ENCODE measurements at regions not wholly inside any gene's neighbourhood (a gene's known extent, or its start where the extent isn't known, plus 50 kb on each side); places are given as distances from the start of the nearest gene placed in this dataset.
"Not testable (repeated sequence)": the region's sequence is repeated elsewhere in the genome, so short reads cannot be mapped to it uniquely, and the experiment has no call there.

- H3K4me3 ChIP-seq (ENCODE audit: low read depth, low read length): no peak overlapping the region
- TF ChIP-seq CTCF (IDR thresholded peaks at IDR 0.05; ENCODE audit: borderline replicate concordance, insufficient read depth, low read depth, low read length): no peak
Observed at GRCh38 chr6:67882436-67883311, 752.4 kb upstream of the ADGRB3 start.

- no peak for TF ChIP-seq CTCF (IDR thresholded peaks at IDR 0.05; ENCODE audit: borderline replicate concordance, insufficient read depth, low read depth, low read length)
Observed at GRCh38 chr6:67881706-67882065, 753.4 kb upstream of the ADGRB3 start.

DNA sequence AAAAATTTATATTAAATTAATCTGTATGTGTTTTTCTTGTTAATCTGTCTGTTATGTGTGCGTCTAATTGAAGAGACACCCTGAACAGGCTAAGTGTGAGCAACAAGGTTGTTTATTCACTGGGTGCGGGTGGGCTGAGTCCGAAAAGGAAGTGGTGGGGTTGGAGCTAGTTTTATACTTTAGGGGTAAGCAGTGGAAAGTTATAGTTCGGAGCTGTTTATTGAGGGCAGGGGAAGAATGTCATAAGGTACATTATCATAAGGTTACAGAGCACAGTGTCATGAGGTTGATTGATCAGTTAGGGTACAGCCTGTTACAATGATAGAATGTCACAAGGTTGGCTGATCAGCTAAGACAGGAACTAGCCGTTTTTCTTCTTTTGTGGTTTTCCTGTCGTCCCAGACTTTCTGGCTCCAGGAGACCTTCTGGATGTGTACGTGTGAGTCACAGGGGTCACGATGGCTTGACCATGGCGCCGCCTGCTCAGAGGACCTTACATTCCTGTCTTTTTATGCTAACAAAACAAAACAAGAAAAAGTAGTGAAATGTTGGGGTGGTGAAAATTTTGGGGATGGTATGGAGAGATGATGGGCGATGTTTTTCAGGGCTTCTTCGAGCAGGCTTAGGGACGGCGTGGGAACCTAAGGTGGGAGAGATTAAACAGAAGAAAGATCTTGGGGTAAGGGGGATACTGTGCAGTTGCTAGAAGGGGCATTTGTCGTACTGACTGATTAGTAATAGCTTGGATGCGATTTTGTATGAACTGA, 754.0 kb upstream of the ADGRB3 start:
- H3K4me3 ChIP-seq (ENCODE audit: low read depth, low read length): no peak overlapping the region
- no peak for TF ChIP-seq CTCF (IDR thresholded peaks at IDR 0.05; ENCODE audit: borderline replicate concordance, insufficient read depth, low read depth, low read length)

More at GRCh38 chr6:67881706-67882065, 753.4 kb upstream of the ADGRB3 start:
- H3K4me3 ChIP-seq (ENCODE audit: low read depth, low read length): no peak overlapping the region

DNA sequence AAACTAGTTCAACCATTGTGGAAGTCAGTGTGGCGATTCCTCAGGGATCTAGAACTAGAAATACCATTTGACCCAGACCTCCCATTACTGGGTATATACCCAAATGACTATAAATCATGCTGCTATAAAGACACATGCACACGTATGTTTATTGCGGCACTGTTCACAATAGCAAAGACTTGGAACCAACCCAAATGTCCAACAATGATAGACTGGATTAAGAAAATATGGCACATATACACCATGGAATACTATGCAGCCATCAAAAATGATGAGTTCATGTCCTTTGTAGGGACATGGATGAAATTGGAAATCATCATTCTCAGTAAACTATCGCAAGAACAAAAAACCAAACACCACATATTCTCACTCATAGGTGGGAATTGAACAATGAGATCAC, 754.7 kb upstream of the ADGRB3 start:
- H3K4me3 ChIP-seq (ENCODE audit: low read depth, low read length): not testable (repeated sequence)

DNA sequence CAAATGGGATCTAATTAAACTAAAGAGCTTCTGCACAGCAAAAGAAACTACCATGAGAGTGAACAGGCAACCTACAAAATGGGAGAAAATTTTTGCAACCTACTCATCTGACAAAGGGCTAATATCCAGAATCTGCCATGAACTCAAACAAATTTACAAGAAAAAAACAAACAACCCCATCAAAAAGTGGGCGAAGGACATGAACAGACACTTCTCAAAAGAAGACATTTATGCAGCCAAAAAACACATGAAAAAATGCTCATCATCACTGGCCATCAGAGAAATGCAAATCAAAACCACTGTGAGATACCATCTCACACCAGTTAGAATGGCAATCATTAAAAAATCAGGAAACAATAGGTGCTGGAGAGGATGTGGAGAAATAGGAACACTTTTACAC, 755.2 kb upstream of the ADGRB3 start:
- H3K4me3 ChIP-seq (ENCODE audit: low read depth, low read length): not testable (repeated sequence)

DNA sequence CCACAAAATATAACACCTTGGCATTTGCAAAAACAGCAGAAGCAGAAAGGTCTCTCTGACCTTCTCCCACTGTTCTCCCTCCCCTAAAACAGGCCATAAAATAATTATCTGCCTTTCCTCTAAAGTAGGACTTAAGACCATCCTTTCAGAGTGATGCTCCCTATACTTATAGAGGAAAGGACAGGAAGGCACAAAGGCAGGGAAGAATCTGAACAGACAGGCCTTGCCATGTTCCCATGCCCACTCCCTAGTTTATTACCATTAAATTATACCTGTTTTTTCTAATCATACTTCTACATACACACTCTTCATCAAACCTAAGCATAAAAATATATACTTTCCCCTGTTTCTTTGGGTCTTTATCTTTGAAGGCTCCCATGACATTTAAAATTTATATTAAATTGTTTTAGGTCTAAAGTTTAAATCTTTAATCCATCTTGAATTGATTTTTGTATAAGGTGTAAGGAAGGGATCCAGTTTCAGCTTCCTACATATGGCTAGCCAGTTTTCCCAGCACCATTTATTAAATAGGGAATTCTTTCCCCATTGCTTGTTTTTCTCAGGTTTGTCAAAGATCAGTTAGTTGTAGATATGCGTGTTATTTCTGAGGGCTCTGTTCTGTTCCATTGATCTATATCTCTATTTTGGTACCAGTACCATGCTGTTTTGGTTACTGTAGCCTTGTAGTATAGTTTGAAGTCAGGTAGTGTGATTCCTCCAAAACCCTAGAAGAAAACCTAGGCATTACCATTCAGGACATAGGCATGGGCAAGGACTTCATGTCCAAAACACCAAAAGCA, 755.8 kb upstream of the ADGRB3 start:
- not testable (repeated sequence) for H3K4me3 ChIP-seq (ENCODE audit: low read depth, low read length)

DNA sequence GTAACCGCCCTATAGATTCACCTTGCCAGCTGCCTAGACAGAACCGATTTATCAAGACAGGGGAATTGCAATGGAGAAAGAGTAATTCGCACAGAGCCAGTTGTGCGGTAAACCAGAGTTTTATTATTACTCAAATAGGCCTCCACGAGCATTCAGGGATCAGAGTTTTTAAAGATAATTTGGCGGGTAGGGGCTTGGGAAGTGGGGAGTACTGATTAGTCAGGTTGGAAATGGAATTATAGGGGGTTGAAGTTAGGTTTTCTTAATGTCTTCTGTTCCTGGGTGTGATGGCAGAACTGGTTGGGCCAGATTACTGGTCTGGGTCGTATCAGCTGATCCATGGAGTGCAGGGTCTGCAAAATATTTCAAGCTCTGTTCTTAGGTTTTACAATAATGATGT, 756.9 kb upstream of the ADGRB3 start:
- H3K4me3 ChIP-seq (ENCODE audit: low read depth, low read length): not testable (repeated sequence)

GRCh38 chr6:67877288-67877687, 757.8 kb upstream of the ADGRB3 start:
- TF ChIP-seq CTCF (IDR thresholded peaks at IDR 0.05; ENCODE audit: borderline replicate concordance, insufficient read depth, low read depth, low read length): no peak
- H3K4me3 ChIP-seq (ENCODE audit: low read depth, low read length): no peak overlapping the region

- no peak for TF ChIP-seq CTCF (IDR thresholded peaks at IDR 0.05; ENCODE audit: borderline replicate concordance, insufficient read depth, low read depth, low read length)
Observed at GRCh38 chr6:67875877-67876383, 759.2 kb upstream of the ADGRB3 start.

More at GRCh38 chr6:67875877-67876383, 759.2 kb upstream of the ADGRB3 start:
- H3K4me3 ChIP-seq (ENCODE audit: low read depth, low read length): no peak overlapping the region

All from GM12875 (cell line).